Nucleus accumbens (tissue), 56 donors: ENCODE measurements at regions not wholly inside any gene's neighbourhood (a gene's known extent, or its start where the extent isn't known, plus 50 kb on each side); places are given as distances from the start of the nearest gene placed in this dataset.
A peak's percentile ranks its signal among the peaks of the same experiment; 100 is the strongest.
"Not testable (repeated sequence)": the region's sequence is repeated elsewhere in the genome, so short reads cannot be mapped to it uniquely, and the experiment has no call there.

ENCODE experiments used
- DNase-seq, 56 donors: peaks; one replicate each; lab custom pipeline; 2025; lab: John Stamatoyannopoulos, UW

GRCh38 chr4:183044924-183045640, 54.0 kb upstream of the WWC2 start:
- DNase-seq, result not testable (repeated sequence)

GRCh38 chr4:183038436-183038835, 60.6 kb upstream of the WWC2 start:
- DNase-seq, result no peak

GRCh38 chr4:183035726-183036415, 63.2 kb upstream of the WWC2 start:
- DNase-seq, result no peak

GRCh38 chr4:183035256-183035655, 63.8 kb upstream of the WWC2 start:
- no peak for DNase-seq

- DNase-seq, result no peak
Observed at GRCh38 chr4:183030823-183031222, 68.2 kb upstream of the WWC2 start.

GRCh38 chr4:183030309-183030708, 68.7 kb upstream of the WWC2 start:
- no peak for DNase-seq

GRCh38 chr4:183029365-183029764, 69.7 kb upstream of the WWC2 start:
- no peak for DNase-seq

- no peak for DNase-seq
Observed at GRCh38 chr4:183026701-183027100, 72.4 kb upstream of the WWC2 start.

GRCh38 chr4:183022617-183023016, 76.4 kb upstream of the WWC2 start:
- no peak for DNase-seq

- DNase-seq, result no peak
Observed at GRCh38 chr4:183017962-183018361, 81.1 kb upstream of the WWC2 start.

- DNase-seq, result no peak
Observed at GRCh38 chr4:183014361-183015084, 84.5 kb upstream of the WWC2 start.

- no peak for DNase-seq
Observed at GRCh38 chr4:183013730-183014002, 85.4 kb upstream of the WWC2 start.

- DNase-seq, result no peak
Observed at GRCh38 chr4:183012879-183013729, 86.0 kb upstream of the WWC2 start.

GRCh38 chr4:183011213-183011907, 87.7 kb upstream of the WWC2 start:
- peak in 13 of 56 donors; percentile 0 to 36 (median 9) for DNase-seq

- no peak for DNase-seq
Observed at GRCh38 chr4:183008492-183008891, 90.6 kb upstream of the WWC2 start.

- DNase-seq, result not testable (repeated sequence)
Observed at GRCh38 chr4:183004370-183004769, 87.2 kb upstream of the DCTD start.

GRCh38 chr4:182994171-182994570, 77.0 kb upstream of the DCTD start:
- no peak for DNase-seq

- DNase-seq, result no peak
Observed at GRCh38 chr4:182978152-182978827, 61.1 kb upstream of the DCTD start.

GRCh38 chr4:182975806-182976205, 58.6 kb upstream of the DCTD start:
- DNase-seq, result no peak

- no peak for DNase-seq
Observed at GRCh38 chr4:182973941-182974340, 56.8 kb upstream of the DCTD start.
